ENCODE measurements at regions not wholly inside any gene's neighbourhood (a gene's known extent, or its start where the extent isn't known, plus 50 kb on each side); places are given as distances from the start of the nearest gene placed in this dataset.
"Not testable (repeated sequence)": the region's sequence is repeated elsewhere in the genome, so short reads cannot be mapped to it uniquely, and the experiment has no call there.

- no peak for DNase-seq (ENCODE audit: low spot score)
Observed at GRCh38 chr15:69865369-69865768, 232.3 kb downstream of the TLE3 start.

GRCh38 chr15:69868756-69869155 is 229.0 kb downstream of the TLE3 start:
- no peak for DNase-seq (ENCODE audit: low spot score)

DNA sequence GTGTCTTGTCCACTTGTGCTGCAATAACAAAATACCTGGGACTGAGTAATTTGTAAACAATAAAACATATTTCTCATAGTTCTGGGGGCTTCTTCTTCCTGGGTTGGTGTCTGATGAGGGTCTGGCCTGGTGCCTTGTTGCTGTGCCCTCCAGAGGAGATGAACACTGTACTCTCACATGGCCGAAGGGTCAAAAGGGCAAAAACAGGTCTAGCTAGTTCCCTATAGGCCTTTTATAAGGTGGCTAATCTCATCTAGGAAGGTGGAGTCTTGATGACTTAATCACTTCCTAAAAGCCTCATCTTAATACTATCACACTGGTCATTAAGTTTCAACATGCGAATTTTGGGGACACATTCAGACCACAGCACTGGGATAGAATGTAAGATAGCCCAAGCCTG is 228.4 kb downstream of the TLE3 start:
- no peak for DNase-seq (ENCODE audit: low spot score)

GRCh38 chr15:69869881-69870505 is 227.7 kb downstream of the TLE3 start:
- DNase-seq (ENCODE audit: low spot score), result no peak

DNA sequence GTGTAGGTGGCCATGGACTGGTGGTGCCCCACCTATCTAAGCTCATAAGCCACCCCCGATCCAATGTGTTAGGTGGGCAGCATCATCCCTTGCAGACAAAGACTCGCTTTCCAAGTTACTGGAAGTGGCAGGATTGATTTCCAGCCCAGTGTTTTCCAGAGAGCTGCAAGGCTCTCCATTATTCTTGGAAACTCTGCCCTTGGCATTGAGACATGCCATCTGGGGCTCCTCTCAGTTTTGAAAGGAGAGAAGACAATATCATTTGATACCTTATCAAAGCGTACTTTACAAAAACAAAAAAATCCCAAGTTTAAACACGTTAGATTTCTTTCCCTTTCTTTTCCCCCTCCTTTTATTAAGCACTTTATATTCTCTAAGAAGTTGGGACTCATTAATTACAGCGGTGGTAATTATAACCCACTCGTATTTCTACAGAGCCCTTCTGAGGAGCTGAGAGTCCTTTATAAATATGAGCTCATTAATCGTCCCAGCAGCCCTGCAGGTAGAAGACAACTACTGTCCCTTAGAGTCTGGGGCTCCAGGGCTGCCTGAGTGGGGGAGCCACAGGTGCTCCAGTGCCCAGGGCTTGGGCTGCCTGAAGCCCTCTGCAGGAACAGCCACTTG is 226.1 kb downstream of the TLE3 start:
- no peak for DNase-seq (ENCODE audit: low spot score)

GRCh38 chr15:69873807-69874206 is 223.9 kb downstream of the TLE3 start:
- no peak for DNase-seq (ENCODE audit: low spot score)

- DNase-seq (ENCODE audit: low spot score), result no peak
Observed at GRCh38 chr15:69874321-69874720, 223.4 kb downstream of the TLE3 start.

DNA sequence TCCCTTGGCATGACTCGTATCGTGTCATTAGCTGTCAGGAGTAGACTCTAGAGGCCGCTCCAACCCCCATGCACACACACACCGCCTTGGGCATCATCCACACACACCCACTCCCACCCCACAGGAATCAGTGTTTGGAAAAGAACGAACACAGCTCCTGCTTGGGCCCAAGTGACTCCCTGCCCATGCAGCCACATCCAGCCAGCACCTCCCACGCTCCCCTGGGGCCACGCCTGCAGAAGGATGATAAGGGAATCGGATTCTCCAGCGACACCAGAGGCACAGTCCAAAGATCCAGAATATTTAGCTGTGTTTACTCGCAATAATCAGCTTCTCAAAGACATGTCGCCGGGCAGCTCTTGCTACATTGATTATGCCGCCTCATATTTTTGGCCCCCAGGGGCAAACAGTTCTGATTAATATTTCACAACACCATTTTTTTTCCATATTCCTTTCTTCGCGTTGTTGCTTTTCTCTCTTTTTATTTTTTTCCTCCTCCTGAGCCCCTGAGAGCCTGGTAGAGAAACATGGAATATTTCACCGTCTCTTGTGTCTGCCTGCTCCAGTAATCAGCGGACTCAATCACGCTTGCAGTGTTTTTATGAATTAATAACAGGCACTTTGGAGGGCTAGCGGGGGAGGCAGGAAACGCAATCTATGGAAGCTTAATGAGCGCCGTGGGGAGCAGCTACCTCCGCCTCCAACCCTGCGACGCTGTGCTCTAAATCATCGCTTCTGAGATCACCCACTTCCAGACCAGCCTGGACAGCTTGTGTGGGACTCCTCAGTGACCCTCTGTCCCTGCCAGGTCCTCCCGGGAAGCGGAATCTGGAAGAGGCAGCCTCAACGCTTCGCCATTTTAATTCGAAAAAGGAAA is 221.4 kb downstream of the TLE3 start:
- DNase-seq (ENCODE audit: low spot score), result no peak

- DNase-seq (ENCODE audit: low spot score), result not testable (repeated sequence)
Observed at GRCh38 chr15:69879963-69880362, 217.8 kb downstream of the TLE3 start.

DNA sequence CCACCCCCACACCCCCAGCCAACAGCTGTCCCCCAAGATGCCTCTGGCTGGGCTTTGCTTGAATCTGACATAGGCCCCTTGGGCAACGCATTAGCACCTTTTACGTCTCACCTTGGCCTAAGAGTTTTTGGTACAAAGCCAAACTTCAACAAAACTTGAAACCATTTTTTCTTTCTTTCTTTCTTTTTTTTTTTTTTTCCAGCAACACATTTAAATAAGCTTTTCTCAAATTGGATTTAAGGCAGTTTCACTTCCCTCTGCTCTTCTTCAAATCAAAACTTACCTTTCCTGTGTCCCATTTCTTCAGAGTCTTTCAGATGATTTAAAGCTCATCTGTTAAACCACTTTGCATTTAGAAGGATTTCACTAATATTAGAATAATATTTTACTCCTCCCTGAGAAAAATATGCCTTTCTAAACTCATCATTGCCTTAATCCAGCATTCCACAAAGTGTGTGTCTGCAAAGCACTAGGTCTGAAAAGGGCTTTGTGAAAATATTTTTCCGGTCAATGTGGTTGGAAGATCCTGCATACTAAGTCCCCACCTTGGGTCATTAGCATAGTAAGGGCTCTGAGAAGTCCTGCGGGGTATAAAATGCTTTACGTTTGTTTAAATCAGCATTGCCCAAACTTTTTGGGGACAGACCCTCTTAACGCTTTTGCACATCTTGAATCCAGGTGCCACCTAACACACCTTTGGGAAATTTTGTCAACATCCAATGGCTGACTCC is 217.0 kb downstream of the TLE3 start:
- no peak for DNase-seq (ENCODE audit: low spot score)

DNA sequence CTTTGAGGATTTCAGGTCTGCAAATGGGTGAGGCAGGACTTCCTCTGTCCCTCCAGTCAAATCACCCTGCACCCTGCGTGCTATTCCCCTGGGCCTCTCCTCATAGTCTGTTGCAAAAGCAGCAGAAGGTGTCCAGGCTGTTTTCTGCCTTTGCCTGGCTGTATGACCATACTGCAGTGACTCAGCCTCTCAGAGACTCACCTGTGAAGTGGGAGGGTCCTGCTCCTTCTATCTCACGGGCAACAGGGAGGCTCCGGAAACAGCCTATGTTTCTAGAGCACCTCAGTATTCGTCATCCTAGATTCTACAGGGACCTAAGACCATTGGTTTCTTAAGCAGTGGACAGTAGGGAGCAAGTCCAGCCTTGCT is 216.4 kb downstream of the TLE3 start:
- no peak for DNase-seq (ENCODE audit: low spot score)

DNA sequence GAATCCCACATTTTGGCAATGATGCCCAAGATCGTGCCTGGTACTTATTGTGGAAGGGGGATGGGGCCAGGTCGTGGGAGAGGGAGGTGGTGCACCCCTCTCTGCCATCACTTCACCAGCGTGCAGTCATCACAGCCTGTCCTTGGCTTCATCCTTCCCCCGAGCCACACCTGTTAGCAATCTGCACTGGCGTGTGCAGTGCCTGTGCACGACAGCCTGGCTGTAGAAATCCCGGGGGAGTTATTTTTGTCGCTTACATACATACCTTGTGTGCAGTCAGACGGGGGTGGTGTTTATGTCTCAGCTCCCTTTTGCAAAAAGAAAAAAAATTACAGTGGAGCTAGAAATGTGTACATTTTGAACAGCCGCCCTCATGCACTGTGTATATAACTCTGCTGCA is 216.0 kb downstream of the TLE3 start:
- no peak for DNase-seq (ENCODE audit: low spot score)

GRCh38 chr15:69883306-69883705 is 214.4 kb downstream of the TLE3 start:
- DNase-seq (ENCODE audit: low spot score), result no peak

GRCh38 chr15:69885173-69885955 is 212.4 kb downstream of the TLE3 start:
- DNase-seq (ENCODE audit: low spot score), result no peak

DNA sequence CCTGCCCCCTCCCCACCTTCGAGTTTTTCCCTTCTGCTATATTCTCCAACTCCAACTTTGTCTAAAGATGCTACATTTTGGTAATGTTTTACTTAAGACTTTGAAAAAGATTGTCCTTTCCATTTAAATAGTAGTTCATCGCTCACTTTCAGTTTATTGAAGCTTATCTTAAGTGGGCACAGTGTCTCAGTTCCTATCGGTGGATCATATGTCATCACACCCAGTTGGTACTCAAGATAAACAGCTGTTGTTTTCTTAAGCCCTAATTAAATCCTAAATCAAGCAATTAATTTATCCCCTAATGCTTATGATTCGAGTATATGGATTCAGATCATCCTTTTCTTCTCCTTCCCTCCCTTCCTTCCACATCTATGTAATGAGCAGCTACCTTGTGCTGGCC is 210.7 kb downstream of the TLE3 start:
- DNase-seq (ENCODE audit: low spot score), result no peak

GRCh38 chr15:69887553-69887952 is 210.2 kb downstream of the TLE3 start:
- no peak for DNase-seq (ENCODE audit: low spot score)

DNA sequence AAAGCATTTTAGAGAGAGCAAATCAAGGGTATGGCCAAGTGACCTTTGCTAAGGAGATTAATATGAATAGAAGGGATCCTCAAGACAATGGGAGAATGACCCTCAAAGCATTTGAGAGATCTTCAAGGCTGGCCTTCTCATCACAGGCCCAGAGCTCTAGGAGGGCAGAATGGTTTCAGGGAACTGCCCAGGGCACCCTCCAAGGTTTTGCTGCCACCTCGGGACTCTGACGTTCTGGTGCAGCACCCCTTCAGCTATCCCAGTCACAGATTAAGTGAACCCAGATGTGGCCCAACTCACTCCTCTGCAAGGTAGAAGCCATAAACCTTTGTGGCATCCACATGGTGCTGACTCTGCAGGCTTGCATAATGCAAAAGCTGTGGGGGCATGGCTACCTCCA is 209.3 kb downstream of the TLE3 start:
- DNase-seq (ENCODE audit: low spot score), result no peak

GRCh38 chr15:69891070-69891536 is 206.6 kb downstream of the TLE3 start:
- DNase-seq (ENCODE audit: low spot score), result no peak

DNA sequence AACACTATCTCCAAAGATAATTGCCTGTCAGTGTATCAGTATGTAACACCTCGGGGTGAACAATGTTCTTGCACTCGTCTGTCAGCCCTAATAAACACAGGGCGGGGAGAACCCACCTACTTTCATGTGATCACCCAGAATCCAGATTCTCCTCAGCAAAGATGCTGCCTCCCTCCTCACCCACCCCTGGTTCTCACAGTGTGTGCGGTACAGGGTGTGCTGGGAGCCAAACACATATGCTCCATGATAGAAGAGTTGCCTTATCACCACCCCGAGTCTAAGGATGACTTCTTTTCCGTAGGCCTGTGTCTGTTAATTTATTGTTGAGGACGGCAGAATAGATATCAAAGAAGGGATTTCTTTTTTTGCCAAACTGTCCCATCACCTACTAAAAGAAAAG is 206.1 kb downstream of the TLE3 start:
- no peak for DNase-seq (ENCODE audit: low spot score)

DNA sequence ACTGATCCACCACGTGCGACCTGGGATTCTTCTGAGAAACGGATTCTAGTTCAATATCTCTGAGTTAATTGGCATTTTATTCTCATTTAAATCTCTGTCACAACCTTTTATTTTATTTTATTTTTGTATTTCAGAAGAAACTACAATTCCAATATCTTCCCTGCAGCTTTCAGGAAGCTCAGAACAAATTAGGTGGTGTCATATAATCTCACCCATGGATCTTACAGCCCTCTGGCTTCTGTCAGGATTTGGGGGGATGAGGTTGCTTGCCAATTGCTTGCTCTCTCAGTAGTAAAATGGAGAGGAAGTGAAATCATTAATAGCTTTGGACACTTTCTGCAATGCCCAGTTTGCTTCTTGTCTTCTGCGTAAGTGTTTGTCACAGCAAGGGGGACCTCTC is 205.4 kb downstream of the TLE3 start:
- DNase-seq (ENCODE audit: low spot score), result no peak

- DNase-seq (ENCODE audit: low spot score), result no peak
Observed at GRCh38 chr15:69893086-69893485, 204.6 kb downstream of the TLE3 start.

GRCh38 chr15:69893863-69894262 is 203.9 kb downstream of the TLE3 start:
- no peak for DNase-seq (ENCODE audit: low spot score)
